SK-N-SH treated with all-trans-retinoic acid at 6 μM for 48 hours (cell line): ENCODE measurements at regions not wholly inside any gene's neighbourhood (a gene's known extent, or its start where the extent isn't known, plus 50 kb on each side); places are given as distances from the start of the nearest gene placed in this dataset.

ENCODE experiments used
- BACH2 ChIP-seq: fragments of 250-450 bp; sonication (Bioruptor Pico); IDR thresholded peaks from 2 replicates; pipeline ENCODE4 v1.9.0; 2021; ENCODE audit warnings: mild to moderate bottlenecking, borderline replicate concordance
- ESRRG ChIP-seq: fragments of 250-450 bp; sonication (Bioruptor Pico); IDR thresholded peaks from 2 replicates; pipeline ENCODE4 v1.6.1; 2021; ENCODE audit warnings: mild to moderate bottlenecking
- PPARA ChIP-seq: fragments of 250-450 bp; sonication (Bioruptor Pico); IDR thresholded peaks from 2 replicates; pipeline ENCODE4 v1.5.0; 2020; ENCODE audit warnings: mild to moderate bottlenecking, borderline replicate concordance
- ZFP3 ChIP-seq: fragments of 250-450 bp; sonication (Bioruptor Pico); IDR thresholded peaks from 2 replicates; pipeline ENCODE4 v1.5.0; 2020; ENCODE audit warnings: mild to moderate bottlenecking, moderate library complexity
- ZFP30 ChIP-seq: fragments of 450-650 bp; formaldehyde crosslinking; IDR thresholded peaks from 2 replicates; pipeline ENCODE4 v1.5.0; 2022; ENCODE audit warnings: mild to moderate bottlenecking, moderate library complexity

GRCh38 chr3:13133471-13133981 lies 60.3 kb upstream of the IQSEC1 start:
- TF ChIP-seq BACH2 (CRISPR knock-in tag) (no peak), ZFP3 (no peak), ESRRG (no peak), PPARA (no peak), ZFP30 (CRISPR knock-in tag) (no peak)
